Erythroblast (primary cell): ENCODE measurements at regions not wholly inside any gene's neighbourhood (a gene's known extent, or its start where the extent isn't known, plus 50 kb on each side); places are given as distances from the start of the nearest gene placed in this dataset.

Source experiments
- GATA1 ChIP-seq: IDR thresholded peaks from 2 replicates; pipeline ENCODE4 v1.6.1; 2011; ENCODE audit warnings: low read depth, mild to moderate bottlenecking, control low read depth, low read length, moderate library complexity
- POLR2A ChIP-seq: IDR thresholded peaks from 2 replicates; pipeline ENCODE4 v1.6.1; 2011; ENCODE audit warnings: mild to moderate bottlenecking, low read length

DNA sequence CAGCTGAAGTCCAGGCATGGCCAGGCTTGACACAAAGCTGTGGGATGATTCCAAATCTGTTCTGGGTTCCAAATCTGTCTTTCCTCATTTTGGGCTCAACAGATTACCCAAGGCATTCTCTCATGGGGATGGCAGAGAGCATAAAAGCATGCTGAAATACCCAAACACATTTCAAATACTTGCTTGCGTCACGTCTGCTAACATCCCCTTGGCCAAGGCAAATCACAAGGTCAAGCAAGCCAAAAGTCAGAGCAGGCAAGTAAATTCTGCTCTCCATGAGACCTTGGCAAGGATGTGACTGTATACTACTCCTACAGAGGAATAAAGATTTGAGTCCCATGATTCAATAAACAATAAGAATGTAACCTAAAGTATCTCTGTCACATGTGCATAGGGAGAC, 306.7 kb downstream of the EPB41L4A start:
- no peak for TF ChIP-seq POLR2A
- no peak for TF ChIP-seq GATA1
